Nephron (organoid): ENCODE measurements at regions not wholly inside any gene's neighbourhood (a gene's known extent, or its start where the extent isn't known, plus 50 kb on each side); places are given as distances from the start of the nearest gene placed in this dataset.
A peak's percentile ranks its signal among the peaks of the same experiment; 100 is the strongest.

Source experiments
- H3K27ac Mint-ChIP-seq, 3 experiments: 2 replicates each; pipeline ENCODE4 v1.8.0; 2020; ENCODE audit warnings: mixed read lengths in 3 of 3, mild to moderate bottlenecking in 2 of 3, moderate library complexity in 1 of 3
- H3K27me3 Mint-ChIP-seq: 2 replicates; pipeline ENCODE4 v1.8.0; 2021; ENCODE audit warnings: low read depth, mild to moderate bottlenecking, moderate library complexity, mixed read lengths
- H3K36me3 Mint-ChIP-seq: 2 replicates; pipeline ENCODE4 v1.8.0; 2020; ENCODE audit warnings: low read depth, mixed read lengths
- H3K4me1 Mint-ChIP-seq: 2 replicates; pipeline ENCODE4 v1.8.0; 2020; ENCODE audit warnings: mixed read lengths
- H3K4me3 Mint-ChIP-seq, 3 experiments: 2 replicates each; pipeline ENCODE4 v1.8.0; 2020; ENCODE audit warnings: mild to moderate bottlenecking in 3 of 3, mixed read lengths in 3 of 3, moderate library complexity in 2 of 3
- H3K9me3 Mint-ChIP-seq: 2 replicates; pipeline ENCODE4 v1.8.0; 2020; ENCODE audit warnings: mixed read lengths
- CTCF ChIP-seq, 3 experiments: fragments of 200-600 bp; sonication (generic); IDR thresholded peaks; one replicate each; pipeline ENCODE4 v1.5.0; 2021; ENCODE audit warnings: antibody characterized with exemption in 3 of 3; ENCODE audit not compliant: unreplicated experiment in 3 of 3

GRCh38 chr6:170068496-170068895 lies 222.4 kb downstream of the DLL1 start:
- no peaks in the 10 kb centered on the region for H3K36me3 Mint-ChIP-seq
- no peak overlapping the region for H3K27ac Mint-ChIP-seq
- H3K4me3 Mint-ChIP-seq = no peak overlapping the region
- H3K4me1 Mint-ChIP-seq = peaks cover 15% of the 10 kb centered on the region
- peaks cover 19% of the 10 kb centered on the region for H3K9me3 Mint-ChIP-seq
- TF ChIP-seq CTCF (IDR thresholded peaks at IDR 0.05; ENCODE audit: unreplicated experiment in 3 of 3) = no peak
- H3K27me3 Mint-ChIP-seq = peaks cover 18% of the 10 kb centered on the region

- TF ChIP-seq CTCF (IDR thresholded peaks at IDR 0.05; ENCODE audit: unreplicated experiment in 3 of 3) = no peak
- Mint-ChIP-seq H3K36me3 (no peaks in the 10 kb centered on the region), H3K27ac (no peak overlapping the region), H3K9me3 (peaks cover 19% of the 10 kb centered on the region), H3K4me1 (peaks cover 15% of the 10 kb centered on the region), H3K27me3 (peaks cover 21% of the 10 kb centered on the region), H3K4me3 (no peak overlapping the region)
These were observed 222.9 kb downstream of the DLL1 start for GRCh38 chr6:170067923-170068360.

GRCh38 chr6:170067181-170067641 lies 223.7 kb downstream of the DLL1 start:
- Mint-ChIP-seq H3K27ac (no peak overlapping the region), H3K4me3 (no peak overlapping the region), H3K9me3 (peaks cover 19% of the 10 kb centered on the region), H3K4me1 (peaks cover 15% of the 10 kb centered on the region), H3K27me3 (peaks cover 27% of the 10 kb centered on the region), H3K36me3 (no peaks in the 10 kb centered on the region)
- no peak for TF ChIP-seq CTCF (IDR thresholded peaks at IDR 0.05; ENCODE audit: unreplicated experiment in 3 of 3)

GRCh38 chr6:170066679-170067078 lies 224.2 kb downstream of the DLL1 start:
- H3K36me3 Mint-ChIP-seq = no peaks in the 10 kb centered on the region
- H3K4me1 Mint-ChIP-seq = peaks cover 15% of the 10 kb centered on the region
- no peak for TF ChIP-seq CTCF (IDR thresholded peaks at IDR 0.05; ENCODE audit: unreplicated experiment in 3 of 3)
- H3K27me3 Mint-ChIP-seq = peaks cover 28% of the 10 kb centered on the region
- peaks cover 16% of the 10 kb centered on the region for H3K9me3 Mint-ChIP-seq
- H3K4me3 Mint-ChIP-seq = no peak overlapping the region
- H3K27ac Mint-ChIP-seq = no peak overlapping the region

- Mint-ChIP-seq H3K4me3 (peak overlapping the region in 1 of 3 experiments; percentile 38), H3K27me3 (peaks cover 37% of the 10 kb centered on the region), H3K36me3 (no peaks in the 10 kb centered on the region), H3K4me1 (peaks cover 21% of the 10 kb centered on the region), H3K9me3 (peaks cover 4% of the 10 kb centered on the region), H3K27ac (no peak overlapping the region)
- no peak for TF ChIP-seq CTCF (IDR thresholded peaks at IDR 0.05; ENCODE audit: unreplicated experiment in 3 of 3)
These were observed 226.9 kb downstream of the DLL1 start for GRCh38 chr6:170063851-170064602.

- H3K27me3 Mint-ChIP-seq = peaks cover 41% of the 10 kb centered on the region
- H3K4me3 Mint-ChIP-seq = no peak overlapping the region
- TF ChIP-seq CTCF (IDR thresholded peaks at IDR 0.05; ENCODE audit: unreplicated experiment in 3 of 3) = no peak
- peaks cover 21% of the 10 kb centered on the region for H3K4me1 Mint-ChIP-seq
- no peak overlapping the region for H3K27ac Mint-ChIP-seq
- no peaks in the 10 kb centered on the region for H3K36me3 Mint-ChIP-seq
- H3K9me3 Mint-ChIP-seq = peaks cover 4% of the 10 kb centered on the region
These were observed 227.4 kb downstream of the DLL1 start for GRCh38 chr6:170063431-170063830.
